SK-N-SH treated with all-trans-retinoic acid at 6 μM for 48 hours (cell line): ENCODE measurements at regions not wholly inside any gene's neighbourhood (a gene's known extent, or its start where the extent isn't known, plus 50 kb on each side); places are given as distances from the start of the nearest gene placed in this dataset.

Experiments
- BACH2 ChIP-seq: fragments of 250-450 bp; sonication (Bioruptor Pico); IDR thresholded peaks from 2 replicates; pipeline ENCODE4 v1.9.0; 2021; ENCODE audit warnings: mild to moderate bottlenecking, borderline replicate concordance
- CREB5 ChIP-seq: fragments of 250-450 bp; sonication (Bioruptor Pico); IDR thresholded peaks from 2 replicates; pipeline ENCODE4 v1.5.1; 2020; ENCODE audit warnings: low read depth, mild to moderate bottlenecking, moderate library complexity
- ESRRG ChIP-seq: fragments of 250-450 bp; sonication (Bioruptor Pico); IDR thresholded peaks from 2 replicates; pipeline ENCODE4 v1.6.1; 2021; ENCODE audit warnings: mild to moderate bottlenecking
- PPARA ChIP-seq: fragments of 250-450 bp; sonication (Bioruptor Pico); IDR thresholded peaks from 2 replicates; pipeline ENCODE4 v1.5.0; 2020; ENCODE audit warnings: mild to moderate bottlenecking, borderline replicate concordance
- RARB ChIP-seq: fragments of 250-450 bp; sonication (Bioruptor Pico); IDR thresholded peaks from 2 replicates; pipeline ENCODE4 v1.8.0; 2021; ENCODE audit warnings: mild to moderate bottlenecking, moderate library complexity
- TOX ChIP-seq: fragments of 250-450 bp; sonication (Bioruptor Pico); IDR thresholded peaks from 2 replicates; pipeline ENCODE4 v1.8.0; 2021; ENCODE audit warnings: mild to moderate bottlenecking, moderate library complexity, borderline replicate concordance
- ZC3H10 ChIP-seq: fragments of 250-450 bp; sonication (Bioruptor Pico); IDR thresholded peaks from 2 replicates; pipeline ENCODE4 v1.5.1; 2021; ENCODE audit warnings: mild to moderate bottlenecking, moderate library complexity
- ZFP3 ChIP-seq: fragments of 250-450 bp; sonication (Bioruptor Pico); IDR thresholded peaks from 2 replicates; pipeline ENCODE4 v1.5.0; 2020; ENCODE audit warnings: mild to moderate bottlenecking, moderate library complexity
- ZFP30 ChIP-seq: fragments of 450-650 bp; formaldehyde crosslinking; IDR thresholded peaks from 2 replicates; pipeline ENCODE4 v1.5.0; 2022; ENCODE audit warnings: mild to moderate bottlenecking, moderate library complexity
- ZNF565 ChIP-seq: fragments of 450-650 bp; formaldehyde crosslinking; conservative IDR thresholded peaks from 2 replicates; pipeline ENCODE4 v1.5.0; 2020; ENCODE audit warnings: low read depth, mild to moderate bottlenecking, moderate library complexity
- ZNF8 ChIP-seq: fragments of 450-650 bp; formaldehyde crosslinking; IDR thresholded peaks from 2 replicates; pipeline ENCODE4 v1.5.0; 2020; ENCODE audit warnings: mild to moderate bottlenecking, moderate library complexity
- TF ChIP-seq, protein P1 (sequence below): fragments of 250-450 bp; sonication (Bioruptor Pico); IDR thresholded peaks from 2 replicates; pipeline ENCODE4 v1.5.1; 2021; ENCODE audit warnings: mild to moderate bottlenecking, moderate library complexity
- TF ChIP-seq, protein P2 (sequence below): fragments of 250-450 bp; sonication (Bioruptor Pico); IDR thresholded peaks from 2 replicates; pipeline ENCODE4 v1.8.0; 2020; ENCODE audit warnings: mild to moderate bottlenecking, moderate library complexity, borderline replicate concordance
- TF ChIP-seq, protein P3 (sequence below): fragments of 250-450 bp; sonication (Bioruptor Pico); IDR thresholded peaks from 2 replicates; pipeline ENCODE4 v1.8.0; 2021; ENCODE audit warnings: low read depth, mild to moderate bottlenecking, moderate library complexity, borderline replicate concordance

- TF ChIP-seq TOX (no peak), ZFP3 (CRISPR knock-in tag) (no peak), ZC3H10 (CRISPR knock-in tag) (no peak), ZFP30 (CRISPR knock-in tag) (no peak), BACH2 (no peak), PPARA (CRISPR knock-in tag) (no peak), ESRRG (CRISPR knock-in tag) (no peak), CREB5 (CRISPR knock-in tag) (no peak), RARB (CRISPR knock-in tag) (no peak), ZNF565 (no peak), ZNF8 (CRISPR knock-in tag) (no peak)
- TF ChIP-seq, protein P1, sequence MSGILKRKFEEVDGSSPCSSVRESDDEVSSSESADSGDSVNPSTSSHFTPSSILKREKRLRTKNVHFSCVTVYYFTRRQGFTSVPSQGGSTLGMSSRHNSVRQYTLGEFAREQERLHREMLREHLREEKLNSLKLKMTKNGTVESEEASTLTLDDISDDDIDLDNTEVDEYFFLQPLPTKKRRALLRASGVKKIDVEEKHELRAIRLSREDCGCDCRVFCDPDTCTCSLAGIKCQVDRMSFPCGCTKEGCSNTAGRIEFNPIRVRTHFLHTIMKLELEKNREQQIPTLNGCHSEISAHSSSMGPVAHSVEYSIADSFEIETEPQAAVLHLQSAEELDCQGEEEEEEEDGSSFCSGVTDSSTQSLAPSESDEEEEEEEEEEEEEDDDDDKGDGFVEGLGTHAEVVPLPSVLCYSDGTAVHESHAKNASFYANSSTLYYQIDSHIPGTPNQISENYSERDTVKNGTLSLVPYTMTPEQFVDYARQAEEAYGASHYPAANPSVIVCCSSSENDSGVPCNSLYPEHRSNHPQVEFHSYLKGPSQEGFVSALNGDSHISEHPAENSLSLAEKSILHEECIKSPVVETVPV (CRISPR knock-in tag) = no peak
- TF ChIP-seq, protein P2, sequence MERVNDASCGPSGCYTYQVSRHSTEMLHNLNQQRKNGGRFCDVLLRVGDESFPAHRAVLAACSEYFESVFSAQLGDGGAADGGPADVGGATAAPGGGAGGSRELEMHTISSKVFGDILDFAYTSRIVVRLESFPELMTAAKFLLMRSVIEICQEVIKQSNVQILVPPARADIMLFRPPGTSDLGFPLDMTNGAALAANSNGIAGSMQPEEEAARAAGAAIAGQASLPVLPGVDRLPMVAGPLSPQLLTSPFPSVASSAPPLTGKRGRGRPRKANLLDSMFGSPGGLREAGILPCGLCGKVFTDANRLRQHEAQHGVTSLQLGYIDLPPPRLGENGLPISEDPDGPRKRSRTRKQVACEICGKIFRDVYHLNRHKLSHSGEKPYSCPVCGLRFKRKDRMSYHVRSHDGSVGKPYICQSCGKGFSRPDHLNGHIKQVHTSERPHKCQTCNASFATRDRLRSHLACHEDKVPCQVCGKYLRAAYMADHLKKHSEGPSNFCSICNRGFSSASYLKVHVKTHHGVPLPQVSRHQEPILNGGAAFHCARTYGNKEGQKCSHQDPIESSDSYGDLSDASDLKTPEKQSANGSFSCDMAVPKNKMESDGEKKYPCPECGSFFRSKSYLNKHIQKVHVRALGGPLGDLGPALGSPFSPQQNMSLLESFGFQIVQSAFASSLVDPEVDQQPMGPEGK (CRISPR knock-in tag) = no peak
- TF ChIP-seq, protein P3, sequence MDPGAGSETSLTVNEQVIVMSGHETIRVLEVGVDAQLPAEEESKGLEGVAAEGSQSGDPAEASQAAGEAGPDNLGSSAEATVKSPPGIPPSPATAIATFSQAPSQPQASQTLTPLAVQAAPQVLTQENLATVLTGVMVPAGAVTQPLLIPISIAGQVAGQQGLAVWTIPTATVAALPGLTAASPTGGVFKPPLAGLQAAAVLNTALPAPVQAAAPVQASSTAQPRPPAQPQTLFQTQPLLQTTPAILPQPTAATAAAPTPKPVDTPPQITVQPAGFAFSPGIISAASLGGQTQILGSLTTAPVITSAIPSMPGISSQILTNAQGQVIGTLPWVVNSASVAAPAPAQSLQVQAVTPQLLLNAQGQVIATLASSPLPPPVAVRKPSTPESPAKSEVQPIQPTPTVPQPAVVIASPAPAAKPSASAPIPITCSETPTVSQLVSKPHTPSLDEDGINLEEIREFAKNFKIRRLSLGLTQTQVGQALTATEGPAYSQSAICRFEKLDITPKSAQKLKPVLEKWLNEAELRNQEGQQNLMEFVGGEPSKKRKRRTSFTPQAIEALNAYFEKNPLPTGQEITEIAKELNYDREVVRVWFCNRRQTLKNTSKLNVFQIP (CRISPR knock-in tag) = no peak
Observed at GRCh38 chr5:14025569-14026286, 81.2 kb upstream of the DNAH5 start.
